ENCODE measurements at regions not wholly inside any gene's neighbourhood (a gene's known extent, or its start where the extent isn't known, plus 50 kb on each side); places are given as distances from the start of the nearest gene placed in this dataset.

- intact Hi-C loops (cut with DNase I) = no loop called here
- DNase-seq (no peak), ATAC-seq (no peak)
- H3K4me3 ChIP-seq = no peak overlapping the region
- no peaks in the 10 kb centered on the region for H3K27me3 ChIP-seq
- no peaks in the 10 kb centered on the region for H3K9me3 ChIP-seq
- no peaks in the 10 kb centered on the region for H3K4me1 ChIP-seq
- no peak overlapping the region for H3K27ac ChIP-seq
- TF ChIP-seq CTCF (IDR thresholded peaks at IDR 0.05) = no peak
- no peaks in the 10 kb centered on the region for H3K36me3 ChIP-seq
Measured at GRCh38 chr18:33934258-33934657, 290.5 kb downstream of the NOL4 start.

GRCh38 chr18:33928231-33928630, 296.5 kb downstream of the NOL4 start:
- no peak for TF ChIP-seq CTCF (IDR thresholded peaks at IDR 0.05)
- H3K27ac ChIP-seq = no peak overlapping the region
- H3K4me1 ChIP-seq = no peaks in the 10 kb centered on the region
- ATAC-seq = no peak
- no peak for DNase-seq
- H3K36me3 ChIP-seq = no peaks in the 10 kb centered on the region
- H3K9me3 ChIP-seq = no peaks in the 10 kb centered on the region
- intact Hi-C loops (cut with DNase I) = no loop called here
- H3K4me3 ChIP-seq = no peak overlapping the region
- H3K27me3 ChIP-seq = no peaks in the 10 kb centered on the region

GRCh38 chr18:33924576-33924975, 300.1 kb downstream of the NOL4 start:
- DNase-seq (no peak), ATAC-seq (no peak)
- H3K27me3 ChIP-seq = no peaks in the 10 kb centered on the region
- no peak overlapping the region for H3K27ac ChIP-seq
- H3K4me3 ChIP-seq = no peak overlapping the region
- no peaks in the 10 kb centered on the region for H3K4me1 ChIP-seq
- no peaks in the 10 kb centered on the region for H3K9me3 ChIP-seq
- intact Hi-C loops (cut with DNase I) = no loop called here
- H3K36me3 ChIP-seq = no peaks in the 10 kb centered on the region
- TF ChIP-seq CTCF (IDR thresholded peaks at IDR 0.05) = no peak

- TF ChIP-seq CTCF (IDR thresholded peaks at IDR 0.05) = no peak
- H3K9me3 ChIP-seq = no peaks in the 10 kb centered on the region
- H3K4me3 ChIP-seq = no peak overlapping the region
- no peaks in the 10 kb centered on the region for H3K27me3 ChIP-seq
- intact Hi-C loops (cut with DNase I) = no loop called here
- DNase-seq (no peak), ATAC-seq (no peak)
- no peaks in the 10 kb centered on the region for H3K36me3 ChIP-seq
- no peak overlapping the region for H3K27ac ChIP-seq
- no peaks in the 10 kb centered on the region for H3K4me1 ChIP-seq
Measured at GRCh38 chr18:33923980-33924379, 300.7 kb downstream of the NOL4 start.

- H3K4me1 ChIP-seq = no peaks in the 10 kb centered on the region
- DNase-seq (no peak), ATAC-seq (no peak)
- no peaks in the 10 kb centered on the region for H3K9me3 ChIP-seq
- TF ChIP-seq CTCF (IDR thresholded peaks at IDR 0.05) = no peak
- intact Hi-C loops (cut with DNase I) = no loop called here
- no peaks in the 10 kb centered on the region for H3K36me3 ChIP-seq
- H3K27me3 ChIP-seq = no peaks in the 10 kb centered on the region
- H3K27ac ChIP-seq = no peak overlapping the region
- no peak overlapping the region for H3K4me3 ChIP-seq
Measured at GRCh38 chr18:33918571-33918970, 306.1 kb downstream of the NOL4 start.

- Histone ChIP-seq H3K27ac (no peak overlapping the region), H3K4me3 (no peak overlapping the region), H3K9me3 (no peaks in the 10 kb centered on the region), H3K4me1 (no peaks in the 10 kb centered on the region), H3K36me3 (no peaks in the 10 kb centered on the region), H3K27me3 (no peaks in the 10 kb centered on the region)
- no peak for TF ChIP-seq CTCF (IDR thresholded peaks at IDR 0.05)
- intact Hi-C loops (cut with DNase I) = no loop called here
- ATAC-seq (no peak), DNase-seq (no peak)
Measured at GRCh38 chr18:33916200-33916599, 308.5 kb downstream of the NOL4 start.
